K562 (cell line): ENCODE measurements at regions not wholly inside any gene's neighbourhood (a gene's known extent, or its start where the extent isn't known, plus 50 kb on each side); places are given as distances from the start of the nearest gene placed in this dataset.

Source experiments
- CBX5 ChIP-seq: IDR thresholded peaks from 2 replicates; pipeline ENCODE4 v1.6.1; 2014; ENCODE audit warnings: low read depth, borderline replicate concordance
- EGR1 ChIP-seq: fragments of 450-650 bp; conservative IDR thresholded peaks from 2 replicates; pipeline ENCODE4 v1.6.1; 2017; ENCODE audit warnings: mild to moderate bottlenecking
- HINFP ChIP-seq: fragments of 450-650 bp; conservative IDR thresholded peaks from 2 replicates; pipeline ENCODE4 v1.6.1; 2016; ENCODE audit warnings: missing genetic modification characterization, low read depth, mild to moderate bottlenecking, control low read depth, missing compliant biosample characterization
- MAFK ChIP-seq: IDR thresholded peaks from 2 replicates; pipeline ENCODE4 v1.6.1; 2011; ENCODE audit warnings: low read length, improper control_type of control experiment
- MYNN ChIP-seq, 2 experiments: sonication (generic); formaldehyde crosslinking in 1 of 2; IDR thresholded peaks; 2 replicates each; pipeline versions ENCODE4 v1.5.0 to v1.6.1; 2016 to 2020; ENCODE audit warnings: antibody characterized with exemption in 1 of 2, missing genetic modification reagents in 1 of 2
- NBN ChIP-seq: fragments of 450-650 bp; IDR thresholded peaks from 2 replicates; pipeline ENCODE4 v1.6.1; 2016; ENCODE audit warnings: low read depth, mild to moderate bottlenecking
- POLR2AphosphoS5 ChIP-seq: IDR thresholded peaks from 2 replicates; pipeline ENCODE4 v1.6.1; 2011; ENCODE audit warnings: mild to moderate bottlenecking, low read depth, low read length, moderate library complexity; ENCODE audit not compliant: control insufficient read depth, insufficient read depth
- PREB ChIP-seq: sonication (generic); formaldehyde crosslinking; IDR thresholded peaks from 2 replicates; pipeline ENCODE4 v1.8.1; 2023; ENCODE audit warnings: mild to moderate bottlenecking, missing genetic modification reagents
- RFX5 ChIP-seq: IDR thresholded peaks from 2 replicates; pipeline ENCODE4 v1.6.1; 2011; ENCODE audit warnings: low read depth, mild to moderate bottlenecking, improper control_type of control experiment, low read length
- SNIP1 ChIP-seq: fragments of 450-650 bp; IDR thresholded peaks from 2 replicates; pipeline ENCODE4 v1.7.1; 2017; ENCODE audit warnings: low read depth, mild to moderate bottlenecking

GRCh38 chr6:155779456-155779855 is 323.8 kb upstream of the NOX3 start:
- TF ChIP-seq HINFP (tag) (no peak), POLR2AphosphoS5 (no peak), CBX5 (no peak), SNIP1 (no peak), EGR1 (no peak), MYNN (IDR thresholded peaks at IDR 0.05) (no peak), MYNN (CRISPR knock-in tag; IDR thresholded peaks at IDR 0.05) (no peak), NBN (no peak), PREB (CRISPR knock-in tag) (no peak), RFX5 (no peak), MAFK (no peak)
